Activated CD4-positive, alpha-beta T cell treated with anti-CD3 and anti-CD28 coated beads, Interleukin-10, Interleukin-2, amounts not matched to agents 100 ng/mL and 50 ng/mL, durations not matched to agents 16 hours and 8 hours (primary cell): ENCODE measurements at regions not wholly inside any gene's neighbourhood (a gene's known extent, or its start where the extent isn't known, plus 50 kb on each side); places are given as distances from the start of the nearest gene placed in this dataset.

Experiments
- DNase-seq: peaks from one replicate; pipeline ENCODE4 v3.0.0-alpha.2; 2020

- DNase-seq: no peak
Measured at GRCh38 chr3:83765956-83766355, 1192.8 kb upstream of the CADM2 start.

- no peak for DNase-seq
Measured at GRCh38 chr3:83769791-83770663, 1188.8 kb upstream of the CADM2 start.

DNA sequence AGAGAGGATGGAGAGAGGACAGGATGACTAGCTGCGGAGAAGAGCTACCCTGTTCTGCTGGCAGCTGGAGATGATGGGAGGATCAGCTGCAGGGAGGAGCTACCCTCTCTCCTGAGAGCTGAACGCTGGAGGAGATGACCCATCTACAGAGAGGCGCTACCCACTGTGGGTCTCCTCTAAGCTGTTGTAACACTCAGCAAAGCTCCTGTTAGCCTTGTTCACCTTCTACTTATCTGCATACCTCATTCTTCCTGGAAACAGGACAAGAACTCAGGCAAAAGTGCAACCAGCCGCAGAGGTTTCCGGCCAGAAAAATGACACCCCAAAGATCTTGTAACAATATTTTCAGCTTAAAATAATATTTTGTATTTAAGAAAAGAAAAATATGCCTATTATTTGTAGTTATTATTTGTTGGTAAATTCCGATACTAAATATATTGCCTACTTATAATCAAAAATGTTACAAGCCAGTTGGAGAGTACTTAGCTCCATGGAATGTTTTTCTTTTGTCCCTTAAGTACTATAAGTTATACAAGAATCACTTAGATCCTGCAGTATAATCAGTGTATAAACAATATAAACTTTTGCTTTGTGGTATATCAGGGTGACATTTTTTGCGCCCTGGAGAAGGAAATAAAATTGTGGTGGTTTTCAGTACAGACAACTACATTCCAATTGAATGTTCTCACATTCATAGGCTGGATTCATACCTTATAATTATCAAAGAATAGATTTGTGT, 1188.0 kb upstream of the CADM2 start:
- DNase-seq: no peak

GRCh38 chr3:83802801-83803200, 1156.0 kb upstream of the CADM2 start:
- no peak for DNase-seq

DNA sequence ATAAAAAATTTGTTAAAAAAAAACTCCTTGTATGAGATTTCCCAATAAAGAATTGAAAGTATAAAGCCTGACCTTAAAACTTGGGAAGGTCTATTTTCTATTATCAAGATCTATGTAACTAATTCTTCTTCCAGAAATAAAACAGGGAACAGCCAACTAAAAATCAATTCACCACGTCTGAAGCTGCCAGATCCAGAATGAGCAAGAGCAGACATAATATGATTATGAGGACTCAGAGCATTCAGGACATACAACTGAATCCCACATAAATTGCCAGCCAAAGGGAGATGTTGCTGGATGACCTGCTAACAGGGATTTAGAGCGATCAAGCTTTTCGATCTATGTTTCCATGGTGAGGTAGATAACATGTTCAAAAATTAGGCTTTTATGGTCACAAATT, 1151.3 kb upstream of the CADM2 start:
- no peak for DNase-seq

DNA sequence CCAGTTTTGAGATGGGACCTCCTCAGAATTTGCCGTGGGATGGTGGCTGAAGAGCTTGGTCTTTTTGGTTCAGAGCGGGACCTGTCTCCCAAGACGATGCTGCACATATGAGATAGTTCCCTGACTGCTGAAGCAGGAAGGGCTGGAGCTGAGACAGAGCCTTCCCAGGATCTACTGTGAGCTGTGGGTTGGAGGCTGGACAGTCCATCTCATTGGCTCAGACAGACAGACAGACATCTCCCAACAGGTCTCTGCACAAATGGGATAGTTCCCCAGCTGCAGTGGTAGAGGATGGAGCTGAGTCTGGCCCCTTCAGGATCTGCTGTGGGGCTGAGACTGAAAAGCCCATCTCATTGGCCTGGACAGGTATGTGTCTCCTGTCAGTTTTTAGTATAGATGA, 1145.6 kb upstream of the CADM2 start:
- no peak for DNase-seq

GRCh38 chr3:83816653-83817052, 1142.1 kb upstream of the CADM2 start:
- no peak for DNase-seq

DNA sequence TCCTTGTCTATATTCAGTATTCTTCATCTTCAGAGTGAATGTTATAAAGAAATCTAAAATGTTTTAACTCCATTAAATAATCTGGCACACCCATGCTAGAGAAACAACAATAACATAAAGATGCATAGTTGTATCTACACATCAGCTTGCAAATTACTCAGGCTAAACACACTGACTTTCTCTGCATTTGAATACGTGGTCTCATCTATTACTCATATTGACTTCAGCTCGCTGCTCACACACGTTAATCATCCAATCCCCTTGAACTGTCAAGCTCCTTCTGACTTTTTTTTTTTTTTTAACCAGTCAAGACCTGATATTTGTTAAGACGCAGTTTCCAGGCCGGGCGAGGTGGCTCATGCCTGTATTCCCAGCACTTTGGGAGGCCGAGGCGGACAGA, 1137.3 kb upstream of the CADM2 start:
- DNase-seq: no peak

DNA sequence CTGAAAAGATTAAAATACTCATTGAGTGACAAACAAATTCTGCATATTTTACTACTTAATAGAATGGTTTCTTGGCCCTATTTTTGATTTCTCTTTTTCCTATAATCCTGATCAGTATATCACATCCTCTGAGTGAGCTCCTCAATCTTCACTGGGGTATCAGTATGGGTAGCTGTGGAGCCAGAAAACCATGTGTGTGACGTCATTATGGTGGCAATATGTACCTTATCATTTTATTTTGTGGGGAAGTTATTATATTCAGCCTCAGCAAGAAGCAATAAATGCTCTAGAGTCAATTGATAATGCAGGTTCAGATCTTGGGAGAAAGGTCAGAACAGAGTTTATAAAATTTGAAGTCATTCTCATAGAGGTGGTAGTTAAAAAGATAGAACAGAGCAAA, 1135.7 kb upstream of the CADM2 start:
- DNase-seq: no peak

DNA sequence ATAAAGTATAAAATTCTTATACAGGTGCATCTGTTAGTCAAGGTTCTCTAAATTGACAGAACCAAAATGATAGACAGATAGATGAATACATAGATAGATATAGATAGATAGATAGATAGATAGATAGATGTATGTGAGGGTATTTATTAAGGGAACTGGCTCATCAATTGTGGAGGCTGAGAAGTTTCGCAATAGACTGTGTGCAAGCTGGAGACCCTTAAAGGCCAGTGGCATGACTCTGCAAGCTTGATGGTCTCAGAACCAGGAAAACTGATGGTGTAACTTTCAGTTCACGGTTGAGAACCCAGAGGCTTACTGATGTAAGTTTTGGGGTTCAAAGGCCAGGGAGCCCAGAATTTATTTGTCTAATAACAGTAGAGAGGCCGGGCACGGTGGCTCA, 1123.7 kb upstream of the CADM2 start:
- no peak for DNase-seq

- no peak for DNase-seq
Measured at GRCh38 chr3:83842511-83842910, 1116.3 kb upstream of the CADM2 start.

DNA sequence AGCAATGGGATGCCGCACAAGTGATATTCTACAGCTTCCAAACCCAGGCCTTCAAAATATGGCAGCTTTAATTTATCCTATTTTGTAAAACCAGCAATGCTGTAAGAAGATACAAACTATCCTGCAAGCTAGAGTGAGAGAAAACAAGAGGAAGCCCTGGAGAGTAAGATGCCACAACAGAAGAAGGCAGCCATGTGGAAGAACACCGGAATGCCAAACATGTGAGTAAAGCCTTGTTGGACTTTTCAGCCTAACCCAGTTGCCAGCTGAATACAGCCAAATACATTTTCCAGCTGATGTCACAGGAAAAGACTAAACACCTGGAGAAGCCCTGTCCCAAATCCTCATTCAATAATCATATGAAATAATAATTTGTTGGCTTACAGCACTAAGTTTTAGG, 1115.1 kb upstream of the CADM2 start:
- no peak for DNase-seq

DNA sequence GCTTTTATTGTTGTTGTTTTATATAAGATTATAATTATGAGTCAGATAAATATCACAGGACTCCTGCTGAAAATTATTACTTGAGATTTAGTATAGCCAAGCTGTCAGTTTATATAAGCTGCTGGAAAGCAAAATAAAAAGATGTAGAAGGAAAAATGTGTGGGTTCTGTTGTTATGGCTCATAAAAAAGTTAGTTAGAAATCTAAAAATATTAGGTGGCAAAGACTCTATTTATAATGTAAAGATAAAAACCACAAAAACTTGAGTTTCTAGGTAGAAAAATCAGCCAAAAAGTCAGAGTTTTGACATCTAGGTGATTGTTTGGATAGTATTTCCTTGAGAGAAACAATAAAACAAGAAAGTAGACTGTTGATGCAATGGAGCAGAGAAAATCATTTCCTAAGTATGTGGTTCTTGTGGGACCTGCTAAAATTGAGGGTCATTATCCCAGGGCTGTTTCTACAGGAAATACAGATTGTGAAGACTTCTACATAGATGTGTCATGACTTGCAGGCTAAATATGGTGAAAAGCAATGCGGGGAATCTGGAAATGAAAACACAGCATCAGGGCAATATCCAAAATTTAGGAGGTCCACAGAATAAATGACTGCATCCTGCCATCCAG, 1109.6 kb upstream of the CADM2 start:
- no peak for DNase-seq

DNA sequence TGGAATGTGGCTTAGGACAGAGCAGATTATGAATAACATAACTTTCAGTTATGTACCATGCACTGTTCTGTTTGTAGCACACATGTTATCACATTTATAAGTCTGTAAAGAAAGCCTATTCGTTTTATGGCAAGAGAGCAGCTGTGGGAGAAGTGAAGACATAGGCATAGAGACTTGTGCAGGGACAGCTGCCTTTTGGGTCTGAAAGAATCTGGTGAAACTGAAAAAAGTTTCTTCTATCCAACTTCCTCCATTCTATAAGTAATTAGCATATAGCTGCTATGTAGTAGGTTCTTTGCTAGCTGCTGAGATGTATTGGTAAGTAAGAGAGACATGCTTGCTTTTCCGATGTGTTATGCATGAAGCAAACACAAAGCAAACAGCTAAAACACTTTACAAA, 1095.4 kb upstream of the CADM2 start:
- DNase-seq: no peak

- no peak for DNase-seq
Measured at GRCh38 chr3:83868909-83869567, 1089.8 kb upstream of the CADM2 start.

DNA sequence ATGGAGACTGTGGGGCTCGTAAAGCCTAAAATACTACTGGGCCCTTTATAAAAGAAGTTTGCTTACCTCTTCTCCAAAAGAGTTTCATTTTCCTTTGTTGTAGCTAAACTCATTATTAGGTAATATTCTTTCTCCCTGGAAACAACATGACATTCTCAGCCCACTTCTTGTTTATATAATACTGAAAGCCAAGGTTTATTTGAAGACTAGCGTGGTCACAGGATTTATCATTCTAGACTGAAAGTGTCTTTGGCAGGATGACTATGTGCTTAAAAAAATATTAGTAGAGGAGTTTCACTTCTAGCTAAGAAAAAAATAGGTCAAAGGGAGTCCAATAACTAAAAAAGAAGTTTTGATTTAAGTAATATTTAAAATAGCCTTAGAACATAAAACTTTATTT, 1085.2 kb upstream of the CADM2 start:
- no peak for DNase-seq

DNA sequence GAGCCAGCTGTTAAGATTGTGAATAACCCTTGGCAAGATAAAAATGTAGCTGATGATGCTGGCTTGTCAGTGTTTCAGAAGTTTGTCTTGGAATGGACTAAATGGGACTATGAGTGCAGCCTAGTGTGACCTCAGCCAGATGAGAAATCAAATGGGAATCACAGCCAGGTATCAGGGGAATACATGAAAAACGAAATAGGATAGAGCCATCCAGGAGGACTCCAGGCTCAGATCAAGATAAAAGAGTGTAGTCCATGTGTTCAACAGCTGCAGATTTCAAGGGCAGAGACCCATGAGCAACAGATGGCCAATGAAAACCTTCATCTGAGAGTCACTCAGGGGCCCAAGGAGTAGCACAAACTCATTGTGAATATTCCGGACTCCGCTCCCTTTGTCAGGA, 1080.9 kb upstream of the CADM2 start:
- DNase-seq: no peak

GRCh38 chr3:83882701-83883100, 1076.1 kb upstream of the CADM2 start:
- no peak for DNase-seq

DNA sequence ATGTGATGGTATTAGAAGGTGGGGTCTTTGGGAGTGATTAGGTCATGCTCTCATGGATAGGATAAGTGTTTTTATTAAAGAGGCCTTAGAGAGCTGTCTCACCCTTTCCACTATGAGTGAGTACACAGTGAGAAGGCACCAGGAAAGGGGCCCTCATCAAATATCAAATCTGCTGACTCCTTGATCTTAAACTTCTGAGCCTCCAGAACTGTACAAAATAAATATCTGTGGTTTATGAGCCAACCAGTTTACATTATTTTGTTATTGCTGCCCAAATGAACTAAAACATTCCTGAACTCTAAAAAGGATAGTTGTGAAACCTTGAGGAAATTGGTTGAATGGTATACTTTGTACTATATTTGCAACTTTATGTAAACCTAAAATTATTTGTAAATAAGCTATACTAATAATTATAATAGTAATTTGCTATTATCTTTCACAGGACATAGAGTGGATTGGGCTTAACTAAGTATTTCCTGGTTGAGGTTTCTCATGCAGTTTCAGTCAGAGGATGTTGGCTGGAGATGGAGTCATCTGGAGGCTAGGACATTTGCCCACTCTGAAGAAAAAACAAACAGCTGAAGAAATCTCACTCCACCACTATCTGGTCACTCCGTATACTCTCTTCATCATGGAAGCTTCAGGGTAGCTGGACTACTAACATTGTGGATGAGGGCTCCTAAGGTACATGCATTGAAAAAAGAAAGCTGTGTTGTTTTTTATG, 1068.6 kb upstream of the CADM2 start:
- DNase-seq: no peak

DNA sequence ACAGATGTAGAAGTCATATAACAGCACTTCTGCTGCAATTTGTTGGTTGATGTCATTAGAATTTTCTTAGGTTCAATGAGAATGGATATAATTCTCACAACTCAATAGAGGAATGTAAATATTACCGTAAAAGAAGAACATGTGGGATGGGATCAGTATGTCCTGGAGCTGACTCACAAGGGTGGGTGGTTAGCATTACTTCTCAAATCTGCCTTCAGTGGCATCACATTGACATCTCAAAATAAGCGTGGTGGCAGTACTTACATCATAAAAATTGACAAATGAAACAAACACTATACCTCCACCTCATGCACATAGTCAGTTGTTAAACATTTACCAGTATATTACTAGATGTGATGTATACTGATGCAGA, 1068.0 kb upstream of the CADM2 start:
- no peak for DNase-seq

DNA sequence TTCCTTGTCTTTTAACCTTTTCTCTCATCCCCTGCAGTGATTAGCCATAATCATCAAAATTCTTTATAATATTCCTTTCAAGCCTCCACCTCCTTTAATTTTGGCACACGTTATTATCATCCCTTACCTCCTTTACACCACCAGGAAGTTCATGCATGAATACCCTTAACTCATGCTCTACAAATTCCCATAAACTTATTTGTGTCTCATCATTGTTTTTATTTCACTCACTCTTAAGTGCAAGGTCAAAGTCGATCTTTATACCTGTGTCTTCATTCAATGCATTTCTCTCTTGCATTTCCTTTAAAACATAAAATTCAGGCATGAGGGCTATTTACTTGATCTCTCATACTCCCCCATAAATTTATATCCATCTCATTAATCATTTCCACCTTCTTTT, 1064.6 kb upstream of the CADM2 start:
- DNase-seq: no peak

GRCh38 chr3:83895892-83896291, 1062.9 kb upstream of the CADM2 start:
- no peak for DNase-seq
